HG03066 (cell line): ENCODE measurements at regions not wholly inside any gene's neighbourhood (a gene's known extent, or its start where the extent isn't known, plus 50 kb on each side); places are given as distances from the start of the nearest gene placed in this dataset.

Source experiments
- ATAC-seq: cut with Tn5 transposase; IDR thresholded peaks from one replicate; pipeline ENCODE4 v1.9.1; 2021; ENCODE audit warnings: low read depth; ENCODE audit not compliant: unreplicated experiment

DNA sequence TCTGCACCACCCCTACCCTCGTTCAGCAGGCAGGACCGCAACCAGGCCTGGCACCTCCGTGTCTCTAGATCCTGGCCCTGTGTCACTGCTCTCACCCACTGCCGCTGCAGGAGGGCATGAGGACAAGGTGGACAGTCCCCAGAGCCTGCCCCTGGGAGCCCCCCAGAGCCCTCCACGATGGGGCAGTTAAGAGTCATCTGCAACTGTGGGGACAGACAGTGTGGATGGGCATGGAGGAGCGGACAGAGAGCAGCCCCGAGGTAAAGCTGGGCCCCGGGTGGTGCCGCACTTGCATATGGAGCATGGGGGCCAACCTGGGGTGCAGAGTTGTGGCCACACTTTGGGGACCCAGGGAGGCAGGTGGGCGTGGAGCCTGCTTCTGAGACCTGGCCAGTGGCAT is 905.1 kb upstream of the USP15 start:
- no peak for ATAC-seq

DNA sequence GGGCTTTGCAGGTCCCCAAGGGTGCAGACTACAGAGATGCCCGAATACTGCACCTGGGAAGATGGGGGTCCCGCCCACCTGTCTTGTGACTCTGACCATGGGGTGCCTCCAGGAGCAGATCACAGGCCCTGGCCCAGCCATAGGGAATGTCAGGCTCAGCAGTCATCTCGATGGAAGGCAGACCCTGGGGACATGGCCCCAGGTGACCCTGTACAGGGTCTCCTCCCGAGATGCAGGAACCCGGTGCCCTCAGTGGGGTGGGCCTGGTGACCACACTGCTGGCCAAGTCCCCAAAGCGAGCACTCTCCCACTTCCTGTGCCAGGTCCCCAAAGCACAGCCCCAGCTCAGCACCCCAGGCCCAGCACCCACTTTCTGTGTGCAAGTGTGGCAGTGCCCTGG is 903.7 kb upstream of the USP15 start:
- ATAC-seq: no peak

DNA sequence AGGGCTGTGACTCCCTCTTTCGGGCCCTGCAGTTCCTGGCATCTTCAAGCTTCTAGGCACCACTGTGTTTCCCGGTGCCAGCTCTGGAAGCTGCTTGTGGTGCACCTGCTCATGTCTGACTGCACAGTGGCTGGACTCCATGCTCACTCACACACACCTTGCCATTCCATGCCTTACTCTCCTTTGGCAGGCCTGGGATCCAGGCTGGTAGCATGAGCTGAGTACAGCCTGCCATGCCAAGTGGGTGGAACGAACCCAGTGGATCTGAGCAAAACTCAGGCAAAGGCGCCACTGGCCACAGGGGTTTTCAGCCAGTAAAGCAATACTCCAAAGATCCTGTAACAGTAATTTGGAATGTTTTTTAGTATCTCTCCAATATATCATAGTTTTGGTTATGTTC is 902.7 kb upstream of the USP15 start:
- no peak for ATAC-seq

DNA sequence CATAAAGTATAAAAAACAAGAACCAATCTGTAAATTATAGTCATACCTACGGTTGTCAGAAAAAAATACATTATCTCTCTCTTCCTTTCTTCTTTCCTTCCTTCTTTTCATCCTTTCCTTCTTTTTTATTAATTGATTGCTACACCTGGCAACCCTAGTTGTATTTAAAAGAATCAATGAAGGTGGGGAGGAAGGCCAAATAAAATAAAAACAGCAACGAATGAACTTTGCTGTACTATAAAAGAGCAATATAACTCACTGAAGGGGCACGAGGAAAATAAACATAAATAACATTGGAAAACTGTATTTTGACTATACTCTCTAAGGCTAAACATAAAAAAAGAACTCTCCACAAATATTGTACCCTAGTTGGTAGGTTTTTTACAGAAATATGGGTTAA is 898.2 kb upstream of the USP15 start:
- no peak for ATAC-seq

GRCh38 chr12:61365001-61365400 is 895.2 kb upstream of the USP15 start:
- no peak for ATAC-seq

GRCh38 chr12:61367281-61367785 is 892.9 kb upstream of the USP15 start:
- no peak for ATAC-seq

GRCh38 chr12:61369241-61369910 is 890.8 kb upstream of the USP15 start:
- no peak for ATAC-seq

- no peak for ATAC-seq
Observed at GRCh38 chr12:61384511-61384910, 875.7 kb upstream of the USP15 start.

GRCh38 chr12:61385771-61386170 is 874.4 kb upstream of the USP15 start:
- ATAC-seq: no peak

GRCh38 chr12:61397668-61398067 is 862.5 kb upstream of the USP15 start:
- ATAC-seq: no peak

DNA sequence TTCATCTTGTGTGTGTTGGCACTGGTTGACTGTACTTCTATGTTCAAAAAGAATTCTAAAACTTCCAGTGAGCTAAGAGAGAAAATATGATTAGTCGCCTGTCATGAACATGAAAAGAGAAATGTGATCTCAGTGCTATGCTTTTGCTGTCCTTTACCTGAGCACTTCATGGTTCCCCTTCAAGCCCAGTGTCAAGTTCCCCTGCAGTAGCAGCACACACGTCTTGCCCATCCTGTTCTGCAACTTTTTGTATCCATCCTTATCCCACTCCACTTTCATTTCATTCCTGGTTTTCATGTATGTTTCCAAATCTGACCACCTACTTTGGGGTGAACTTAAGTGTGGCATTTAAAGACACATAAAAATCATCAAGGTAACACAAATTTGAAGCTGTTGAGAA is 848.0 kb upstream of the USP15 start:
- ATAC-seq: no peak

DNA sequence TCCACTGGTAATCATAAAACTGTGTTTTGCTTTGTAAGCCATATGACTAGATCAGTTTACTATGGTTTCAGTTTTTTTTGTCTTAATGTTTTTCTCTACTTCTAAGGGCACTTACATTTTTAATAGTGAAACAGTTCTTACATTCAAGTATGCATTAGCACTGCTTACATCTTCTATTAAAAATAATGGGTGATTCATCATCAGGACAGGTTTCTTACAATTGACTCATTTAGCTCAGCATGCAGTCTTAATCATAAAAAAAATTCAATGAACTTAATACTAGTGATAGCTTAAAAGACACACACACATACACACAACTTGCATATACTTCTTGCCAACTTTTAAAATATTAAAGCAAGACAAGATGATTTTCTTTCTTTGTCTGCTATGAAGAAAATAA is 845.7 kb upstream of the USP15 start:
- no peak for ATAC-seq

GRCh38 chr12:61422786-61423185 is 837.4 kb upstream of the USP15 start:
- ATAC-seq: no peak

DNA sequence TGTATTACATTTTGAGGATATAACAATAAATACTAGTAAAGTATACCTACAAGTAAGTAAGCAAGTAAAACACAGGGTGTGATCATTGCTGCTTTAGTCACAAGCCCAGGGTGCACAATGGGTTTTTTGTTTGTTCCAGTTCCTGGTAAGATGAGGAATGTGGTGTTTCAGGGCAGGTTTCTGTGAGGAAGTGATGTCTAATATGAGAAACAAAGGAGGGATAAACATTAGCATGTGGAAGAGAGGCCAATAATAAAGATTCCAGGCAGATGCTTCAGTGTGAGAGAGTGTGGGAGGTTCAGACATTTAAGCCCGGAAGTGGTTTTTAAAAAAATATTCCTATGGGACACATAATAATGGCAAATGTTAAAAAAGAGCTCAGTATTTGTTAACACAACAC is 808.1 kb upstream of the USP15 start:
- ATAC-seq: no peak

- no peak for ATAC-seq
Observed at GRCh38 chr12:61487728-61488127, 772.5 kb upstream of the USP15 start.

GRCh38 chr12:61490526-61491498 is 769.4 kb upstream of the USP15 start:
- no peak for ATAC-seq

GRCh38 chr12:61502179-61502578 is 758.0 kb upstream of the USP15 start:
- no peak for ATAC-seq

DNA sequence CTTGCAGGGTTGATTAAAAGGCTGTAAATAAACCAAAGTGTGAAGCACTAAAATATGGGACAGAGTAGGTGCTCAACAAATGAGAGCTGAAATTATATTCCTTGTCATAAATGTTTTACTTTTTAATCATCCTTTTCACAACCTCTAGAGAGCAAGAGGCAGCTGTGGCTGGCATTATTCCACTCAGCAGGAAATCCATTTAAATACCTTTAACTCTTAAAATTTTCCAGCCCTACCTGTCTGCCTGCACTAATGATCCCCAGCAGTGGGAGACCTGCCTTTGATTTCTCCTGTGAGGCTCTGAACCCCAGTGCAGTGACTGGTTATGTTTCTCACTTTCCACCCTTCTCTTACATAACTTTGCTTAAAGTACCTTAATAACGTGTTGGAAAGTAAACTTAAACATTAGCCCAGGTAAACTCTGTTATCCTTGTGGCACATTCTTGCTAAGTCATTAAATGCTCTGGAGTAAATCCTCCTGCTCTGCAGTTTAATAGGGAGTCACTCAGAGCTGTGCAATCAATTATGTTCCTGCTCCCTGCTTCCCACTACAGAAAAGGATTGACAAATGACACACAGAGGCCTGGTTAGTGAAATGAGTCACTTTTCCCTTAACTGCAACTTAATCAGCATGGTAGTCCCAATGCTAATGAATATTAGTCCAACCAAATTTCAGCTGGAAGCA is 755.7 kb upstream of the USP15 start:
- ATAC-seq: no peak

GRCh38 chr12:61513499-61513898 is 746.7 kb upstream of the USP15 start:
- no peak for ATAC-seq

DNA sequence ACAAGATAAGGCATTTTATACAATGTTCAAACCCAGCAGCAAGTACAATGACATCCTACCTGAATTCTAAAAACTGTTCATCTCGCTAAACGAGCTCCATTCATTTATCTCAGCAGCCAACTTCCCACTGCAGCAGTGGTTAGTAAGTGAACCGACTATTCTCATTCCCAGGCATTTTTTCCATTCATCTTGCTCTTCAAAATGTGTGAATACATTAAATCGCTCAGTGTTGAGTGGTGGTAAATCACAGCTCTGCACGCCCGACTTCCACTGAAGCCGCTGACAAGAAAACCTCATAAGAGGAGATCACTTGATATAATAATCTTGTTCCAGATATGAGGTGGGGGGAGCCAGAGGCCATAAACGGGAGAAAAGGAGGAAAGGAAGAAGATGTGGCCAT is 746.2 kb upstream of the USP15 start:
- no peak for ATAC-seq

GRCh38 chr12:61521258-61521657 is 738.9 kb upstream of the USP15 start:
- no peak for ATAC-seq
